ENCODE measurements at regions not wholly inside any gene's neighbourhood (a gene's known extent, or its start where the extent isn't known, plus 50 kb on each side); places are given as distances from the start of the nearest gene placed in this dataset.
"Not testable (repeated sequence)": the region's sequence is repeated elsewhere in the genome, so short reads cannot be mapped to it uniquely, and the experiment has no call there.

DNA sequence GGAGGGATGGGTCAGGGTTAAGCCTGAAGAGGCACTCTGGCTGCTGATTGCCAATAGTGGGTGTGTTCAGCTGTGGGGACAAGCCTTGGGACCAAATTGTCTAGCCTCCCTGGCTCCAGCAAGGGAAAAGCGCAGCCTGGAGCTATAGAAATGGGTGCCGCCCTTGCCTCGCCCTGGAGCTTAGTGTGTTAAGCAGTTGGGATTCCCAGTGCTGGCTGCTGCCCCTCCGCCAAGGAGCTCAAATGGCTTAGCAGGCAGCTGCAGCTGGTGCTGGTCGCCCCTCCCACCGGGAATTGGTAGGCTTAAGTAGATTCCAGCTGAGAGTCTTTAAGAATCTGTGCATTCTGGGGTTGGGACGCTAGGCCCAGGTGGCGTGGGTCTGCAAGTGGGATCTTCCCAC is 662.9 kb upstream of the TBL1XR1 start:
- DNase-seq (ENCODE audit: low read depth), result no peak

DNA sequence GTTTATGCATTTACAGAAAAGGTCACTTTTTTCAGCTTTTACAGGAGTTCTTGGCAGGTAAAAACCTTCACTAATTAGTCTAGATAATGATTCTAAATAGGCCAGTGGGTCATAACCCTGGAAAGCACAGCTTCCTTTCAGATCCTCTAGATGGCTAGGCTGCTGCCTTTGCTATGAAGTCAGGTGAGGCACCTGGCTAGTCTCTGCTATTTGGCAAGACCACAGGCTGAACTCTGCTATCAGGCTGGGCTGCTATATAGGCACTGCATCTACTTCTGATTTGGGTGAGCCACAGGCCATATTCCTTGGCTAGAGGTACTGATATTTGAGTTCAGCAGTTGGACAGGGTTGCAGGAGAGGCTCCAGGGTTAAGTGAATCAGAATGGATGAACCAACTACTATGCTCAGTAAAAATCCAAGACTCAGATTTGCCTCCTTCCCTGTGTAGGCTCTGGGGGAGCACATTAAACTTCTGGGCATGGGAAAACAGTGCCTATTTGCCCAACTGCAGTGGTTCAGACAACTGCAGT is 665.7 kb upstream of the TBL1XR1 start:
- TF ChIP-seq, protein P1, sequence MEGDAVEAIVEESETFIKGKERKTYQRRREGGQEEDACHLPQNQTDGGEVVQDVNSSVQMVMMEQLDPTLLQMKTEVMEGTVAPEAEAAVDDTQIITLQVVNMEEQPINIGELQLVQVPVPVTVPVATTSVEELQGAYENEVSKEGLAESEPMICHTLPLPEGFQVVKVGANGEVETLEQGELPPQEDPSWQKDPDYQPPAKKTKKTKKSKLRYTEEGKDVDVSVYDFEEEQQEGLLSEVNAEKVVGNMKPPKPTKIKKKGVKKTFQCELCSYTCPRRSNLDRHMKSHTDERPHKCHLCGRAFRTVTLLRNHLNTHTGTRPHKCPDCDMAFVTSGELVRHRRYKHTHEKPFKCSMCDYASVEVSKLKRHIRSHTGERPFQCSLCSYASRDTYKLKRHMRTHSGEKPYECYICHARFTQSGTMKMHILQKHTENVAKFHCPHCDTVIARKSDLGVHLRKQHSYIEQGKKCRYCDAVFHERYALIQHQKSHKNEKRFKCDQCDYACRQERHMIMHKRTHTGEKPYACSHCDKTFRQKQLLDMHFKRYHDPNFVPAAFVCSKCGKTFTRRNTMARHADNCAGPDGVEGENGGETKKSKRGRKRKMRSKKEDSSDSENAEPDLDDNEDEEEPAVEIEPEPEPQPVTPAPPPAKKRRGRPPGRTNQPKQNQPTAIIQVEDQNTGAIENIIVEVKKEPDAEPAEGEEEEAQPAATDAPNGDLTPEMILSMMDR (IDR thresholded peaks at IDR 0.05; ENCODE audit: insufficient read depth, low read depth, low read length), result no peak
- DNase-seq (ENCODE audit: low read depth), result no peak
- H3K4me3 ChIP-seq (ENCODE audit: low read depth, low read length), result no peak overlapping the region

More for the DNA sequence above, 662.9 kb upstream of the TBL1XR1 start:
- H3K4me3 ChIP-seq (ENCODE audit: low read depth, low read length), result no peak overlapping the region
- TF ChIP-seq, protein P1 (IDR thresholded peaks at IDR 0.05; ENCODE audit: insufficient read depth, low read depth, low read length), result no peak

DNA sequence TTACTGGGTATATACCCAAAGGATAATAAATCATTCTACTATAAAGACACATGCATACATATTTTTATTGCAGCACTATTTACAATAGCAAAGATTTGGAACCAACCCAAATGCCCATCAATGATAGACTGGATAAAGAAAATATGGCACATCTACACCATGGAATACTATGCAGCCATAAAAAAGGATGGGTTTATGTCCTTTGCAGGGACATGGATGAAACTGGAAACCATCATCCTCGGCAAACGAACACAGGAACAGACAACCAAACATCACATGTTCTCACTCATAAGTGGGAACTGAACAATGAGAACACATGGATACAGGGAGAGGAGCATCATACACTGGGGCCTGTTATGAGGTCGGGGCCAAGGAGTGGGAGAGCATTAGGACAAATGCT is 665.0 kb upstream of the KCNMB2 start:
- DNase-seq (ENCODE audit: low read depth); H3K4me3 ChIP-seq (ENCODE audit: low read depth, low read length): not testable (repeated sequence)

DNA sequence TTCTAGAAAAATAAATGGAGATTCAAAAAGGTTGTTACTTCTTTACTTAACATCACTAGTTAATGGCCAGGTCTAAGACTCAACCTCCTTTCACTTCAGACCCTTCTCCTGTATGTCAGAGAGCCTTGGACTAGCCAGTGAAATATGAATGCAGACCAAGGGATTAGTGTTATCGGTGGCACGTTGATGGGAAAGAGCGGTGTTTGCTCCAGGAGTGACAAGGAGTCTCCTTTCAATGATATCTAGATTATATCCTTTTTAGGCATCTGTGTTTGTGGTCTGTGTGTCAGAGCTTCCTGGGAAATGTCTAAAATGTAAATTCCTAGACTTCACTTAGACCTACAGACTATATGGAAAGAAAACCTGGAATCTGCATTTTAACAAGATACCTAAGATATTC is 658.0 kb upstream of the KCNMB2 start:
- no peak overlapping the region for H3K4me3 ChIP-seq (ENCODE audit: low read depth, low read length)
- TF ChIP-seq, protein P1 (IDR thresholded peaks at IDR 0.05; ENCODE audit: insufficient read depth, low read depth, low read length), result no peak
- peak; percentile 59 for DNase-seq (ENCODE audit: low read depth)

DNA sequence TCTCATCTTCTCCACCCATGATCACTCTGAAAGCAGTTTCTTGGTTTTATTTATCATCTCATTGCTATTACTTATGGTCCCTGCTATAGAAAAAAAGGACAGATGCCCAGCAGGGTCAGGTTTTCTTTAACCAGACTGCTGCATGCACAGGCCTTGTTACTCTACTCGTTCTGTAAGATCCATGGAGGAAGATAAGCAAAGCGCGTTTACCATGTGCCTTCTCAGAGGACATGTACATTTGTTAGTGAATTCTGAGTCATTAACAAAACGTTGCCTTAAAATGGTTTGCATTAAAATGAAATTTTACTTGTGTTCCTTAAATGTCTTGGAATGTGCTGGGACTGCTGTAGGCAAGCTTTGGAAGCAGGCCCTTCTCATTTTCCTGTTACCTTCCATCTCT is 657.3 kb upstream of the KCNMB2 start:
- DNase-seq (ENCODE audit: low read depth), result no peak
- no peak overlapping the region for H3K4me3 ChIP-seq (ENCODE audit: low read depth, low read length)
- TF ChIP-seq, protein P1 (IDR thresholded peaks at IDR 0.05; ENCODE audit: insufficient read depth, low read depth, low read length), result no peak

DNA sequence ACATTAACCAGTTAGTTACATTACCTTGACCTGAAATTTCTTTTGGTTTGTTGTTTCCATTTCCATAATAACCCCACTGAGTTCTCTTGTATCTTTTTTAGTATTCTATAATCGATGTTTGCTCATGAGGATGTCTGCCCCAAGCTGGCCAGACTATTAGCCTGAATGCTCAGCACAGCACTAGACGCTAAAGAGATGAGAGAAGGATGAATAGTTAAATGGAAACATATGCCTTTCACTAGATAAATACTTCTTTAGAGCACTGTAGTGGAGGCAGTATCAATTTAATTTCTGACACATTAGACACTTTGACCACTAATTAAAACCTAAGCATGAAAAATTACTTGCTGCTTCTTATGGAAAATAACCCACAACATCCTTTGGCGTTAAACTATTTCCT is 654.9 kb upstream of the KCNMB2 start:
- TF ChIP-seq, protein P1 (IDR thresholded peaks at IDR 0.05; ENCODE audit: insufficient read depth, low read depth, low read length), result no peak
- DNase-seq (ENCODE audit: low read depth), result no peak
- H3K4me3 ChIP-seq (ENCODE audit: low read depth, low read length), result no peak overlapping the region

DNA sequence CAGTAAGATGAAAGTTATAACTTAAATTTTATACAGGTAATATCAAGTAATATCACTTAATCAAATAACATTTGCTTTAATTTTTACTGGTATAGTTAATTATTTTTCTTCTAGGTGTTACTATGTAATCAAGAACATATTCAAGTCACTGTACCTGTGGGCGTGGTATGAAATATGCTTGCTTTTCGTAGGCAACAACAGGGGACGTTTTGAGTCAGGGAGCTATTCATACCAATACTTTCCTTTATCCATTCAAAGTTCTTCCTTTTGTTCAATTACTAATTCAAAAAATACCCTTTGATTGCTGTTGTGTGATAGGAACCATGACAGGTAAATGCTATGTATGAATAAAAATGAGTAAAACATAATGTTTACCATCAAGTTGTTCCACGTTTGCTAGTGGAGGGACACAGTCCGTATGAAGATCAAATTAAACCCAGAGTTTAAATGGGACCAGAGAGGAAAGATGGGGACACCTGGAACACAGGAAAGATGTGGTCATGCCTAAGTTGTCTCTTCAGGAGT is 654.0 kb upstream of the KCNMB2 start:
- no peak for DNase-seq (ENCODE audit: low read depth)
- TF ChIP-seq, protein P1 (IDR thresholded peaks at IDR 0.05; ENCODE audit: insufficient read depth, low read depth, low read length), result no peak
- H3K4me3 ChIP-seq (ENCODE audit: low read depth, low read length), result no peak overlapping the region
